Ramos (cell line): ENCODE measurements at regions not wholly inside any gene's neighbourhood (a gene's known extent, or its start where the extent isn't known, plus 50 kb on each side); places are given as distances from the start of the nearest gene placed in this dataset.

Experiments
- in situ Hi-C: fragments of 300-500 bp; cut with MboI; formaldehyde crosslinking; loops from one replicate; pipeline ENCODE4 v1.14.3; 2022; ENCODE audit warnings: low sequenced_read_pairs; ENCODE audit not compliant: unreplicated experiment

- in situ Hi-C loops, result no loop called here
Measured at GRCh38 chr2:16254356-16254965, 314.1 kb downstream of the MYCN start.

GRCh38 chr2:16253291-16253690 is 312.9 kb downstream of the MYCN start:
- in situ Hi-C loops, result no loop called here

DNA sequence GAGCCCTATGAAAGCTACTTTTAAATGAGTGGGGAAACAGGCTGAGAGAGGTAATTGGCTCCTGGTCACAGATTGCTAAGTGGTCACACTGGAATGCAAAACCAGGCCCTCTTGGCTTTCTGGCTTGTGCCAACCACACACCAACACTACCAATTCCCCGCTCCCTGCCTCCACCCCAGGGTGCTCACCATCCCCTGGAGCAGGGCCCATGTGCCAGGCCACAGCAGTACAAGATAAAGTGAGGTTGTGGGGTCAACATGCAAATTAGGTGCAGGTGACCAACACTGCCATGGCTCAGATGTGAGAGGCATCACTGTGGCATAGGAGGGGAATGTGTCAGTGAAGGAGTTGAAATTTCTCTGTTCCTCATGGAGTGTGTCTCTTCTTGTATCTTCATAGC is 312.5 kb downstream of the MYCN start:
- in situ Hi-C loops, result no loop called here

DNA sequence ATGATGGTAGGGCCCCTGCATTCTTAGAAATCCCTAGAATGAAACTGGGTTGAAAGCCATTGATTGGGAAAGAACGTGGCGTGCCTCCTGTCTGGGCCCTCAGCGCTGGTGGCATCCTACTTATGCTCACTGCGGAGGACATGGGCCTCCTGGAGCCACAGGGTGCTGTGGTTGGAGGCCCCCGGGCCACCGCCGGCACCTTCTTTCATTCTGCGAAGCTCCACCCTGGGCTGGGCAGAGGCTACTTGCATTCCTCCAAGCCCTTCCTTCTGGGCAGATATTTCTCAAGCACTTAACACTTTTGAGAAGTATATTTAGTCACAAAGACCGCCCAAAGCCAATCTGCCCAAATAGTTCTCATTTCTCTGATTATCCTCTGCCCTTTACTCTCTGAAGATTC is 311.9 kb downstream of the MYCN start:
- in situ Hi-C loops, result no loop called here

GRCh38 chr2:16251511-16252225 is 311.3 kb downstream of the MYCN start:
- in situ Hi-C loops, result no loop called here

GRCh38 chr2:16250886-16251285 is 310.5 kb downstream of the MYCN start:
- in situ Hi-C loops, result no loop called here

DNA sequence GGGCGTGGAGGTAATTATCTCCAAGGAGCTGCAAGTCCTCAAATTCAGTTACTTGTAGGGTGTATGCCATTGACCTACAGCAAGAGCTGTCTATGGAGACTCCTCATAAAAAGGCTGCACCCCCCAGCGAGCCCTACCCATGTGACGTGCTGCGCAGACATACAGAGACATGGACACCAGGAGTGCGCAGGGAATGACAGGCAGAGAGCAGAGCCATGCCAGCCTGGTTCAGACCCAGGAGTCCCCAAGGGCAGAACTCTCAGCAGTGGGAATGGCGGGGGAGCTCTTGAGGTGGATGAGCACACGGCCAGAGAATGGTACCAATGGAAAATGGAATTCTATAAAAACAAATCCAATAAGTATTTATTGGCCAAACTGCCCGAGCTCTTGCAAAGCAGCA is 310.1 kb downstream of the MYCN start:
- in situ Hi-C loops, result no loop called here

- in situ Hi-C loops, result no loop called here
Measured at GRCh38 chr2:16250056-16250425, 309.7 kb downstream of the MYCN start.

GRCh38 chr2:16249246-16250055 is 309.1 kb downstream of the MYCN start:
- in situ Hi-C loops, result no loop called here

DNA sequence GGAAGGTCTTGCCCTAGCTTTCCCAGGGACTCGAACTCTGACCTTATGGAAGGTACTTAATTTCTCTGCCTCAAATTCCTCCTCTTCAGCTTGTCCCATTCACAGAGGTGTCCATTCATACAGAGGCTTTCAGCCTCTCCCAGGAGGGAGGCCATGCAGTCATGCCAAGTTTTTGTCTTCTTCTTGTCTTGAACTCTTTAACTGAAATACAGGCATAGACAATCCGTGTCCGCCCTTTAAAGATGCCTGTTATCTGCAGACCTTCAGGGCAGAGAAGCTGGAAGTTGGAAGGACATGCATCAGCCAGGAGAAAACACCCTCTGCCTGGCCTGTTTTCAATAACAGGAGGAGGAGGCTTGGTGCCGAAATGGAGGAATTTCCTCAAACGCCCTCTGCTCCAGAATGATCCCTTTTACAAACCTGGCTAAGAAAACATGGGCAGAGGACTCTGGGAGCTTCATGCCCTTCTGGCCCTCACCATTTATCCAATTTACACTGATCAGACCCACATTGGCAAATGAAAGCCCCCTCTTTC is 308.3 kb downstream of the MYCN start:
- in situ Hi-C loops, result no loop called here

DNA sequence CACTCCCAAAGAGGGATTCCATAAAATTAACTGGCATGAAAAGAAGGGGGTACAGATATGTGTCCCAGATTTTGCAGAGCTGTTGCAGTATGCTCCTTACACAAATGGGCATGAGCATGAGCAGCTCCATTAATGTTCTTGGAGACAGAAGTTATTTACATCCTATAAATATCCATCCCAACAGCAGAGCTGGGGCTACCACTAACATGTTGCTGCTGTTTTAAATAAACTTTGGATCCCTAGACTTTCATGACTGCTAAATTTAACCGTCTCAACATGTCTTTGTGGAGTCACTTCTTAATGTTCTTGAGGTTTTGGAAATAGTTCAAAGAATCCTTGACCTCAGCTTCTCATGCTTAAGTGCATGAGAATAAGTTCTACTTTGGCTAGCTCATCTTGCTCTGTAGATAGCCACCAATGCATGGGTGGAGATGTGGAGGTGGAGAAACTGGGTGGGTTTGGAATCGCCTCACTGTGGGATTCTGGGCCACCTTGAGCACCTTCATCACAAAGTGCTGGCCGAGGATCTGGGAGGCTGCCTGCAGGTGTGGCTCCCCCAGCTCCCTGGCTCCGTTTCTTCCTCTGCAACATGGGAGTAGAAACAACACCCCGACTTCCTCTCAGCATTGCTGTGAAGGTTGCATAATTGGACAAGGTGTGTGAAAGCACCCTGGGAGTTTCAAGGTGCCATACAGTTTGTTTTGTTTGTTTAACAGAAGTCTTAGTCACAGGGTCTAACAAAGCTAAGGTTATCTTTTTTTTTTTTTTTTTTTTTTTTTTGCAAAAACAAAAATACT is 307.2 kb downstream of the MYCN start:
- in situ Hi-C loops, result no loop called here

DNA sequence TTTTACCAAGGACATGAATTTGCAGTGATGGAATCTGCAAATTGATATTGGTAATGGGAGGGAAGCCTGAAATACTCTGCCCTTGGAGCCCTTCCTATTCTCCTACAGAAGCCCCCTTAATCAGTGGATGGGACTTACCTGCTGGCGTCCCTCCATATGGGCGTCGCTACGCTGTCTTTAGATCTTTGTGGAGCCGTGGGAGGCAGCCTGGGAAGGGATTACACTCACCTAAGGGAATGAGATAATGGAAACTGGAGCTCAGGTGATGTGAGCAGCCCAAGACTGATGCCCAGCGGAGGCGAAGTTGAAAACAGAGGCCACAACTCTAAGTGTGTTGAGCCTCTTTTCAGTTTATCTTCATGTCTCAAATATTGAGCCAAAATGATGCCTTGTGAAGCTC is 306.6 kb downstream of the MYCN start:
- in situ Hi-C loops, result no loop called here

DNA sequence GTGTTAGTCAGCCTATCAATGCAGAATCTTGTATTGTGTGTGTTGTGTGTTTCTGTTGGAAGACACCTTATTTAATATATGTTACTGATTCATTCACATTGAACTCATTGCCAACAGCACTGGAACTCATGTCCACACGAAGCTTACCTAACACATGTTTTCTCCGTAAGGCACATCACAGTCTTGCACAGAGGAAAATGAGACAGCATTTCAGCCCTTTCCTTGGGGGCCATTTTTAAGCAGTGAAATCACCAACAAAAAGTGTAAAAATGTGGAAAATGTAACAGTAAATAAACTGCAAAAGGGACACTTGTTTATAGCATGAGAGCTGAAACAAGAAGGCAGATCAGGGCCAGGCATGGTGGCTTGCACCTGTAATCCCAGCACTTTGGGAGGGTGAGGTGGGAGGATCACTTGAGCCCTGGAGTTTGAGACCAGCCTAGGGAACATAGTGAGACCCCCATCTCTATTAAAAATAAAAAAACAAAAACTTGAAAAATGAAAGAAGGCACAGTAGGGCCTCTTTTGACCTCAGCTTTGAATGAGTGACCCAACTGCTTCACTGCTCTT is 306.0 kb downstream of the MYCN start:
- in situ Hi-C loops, result no loop called here

DNA sequence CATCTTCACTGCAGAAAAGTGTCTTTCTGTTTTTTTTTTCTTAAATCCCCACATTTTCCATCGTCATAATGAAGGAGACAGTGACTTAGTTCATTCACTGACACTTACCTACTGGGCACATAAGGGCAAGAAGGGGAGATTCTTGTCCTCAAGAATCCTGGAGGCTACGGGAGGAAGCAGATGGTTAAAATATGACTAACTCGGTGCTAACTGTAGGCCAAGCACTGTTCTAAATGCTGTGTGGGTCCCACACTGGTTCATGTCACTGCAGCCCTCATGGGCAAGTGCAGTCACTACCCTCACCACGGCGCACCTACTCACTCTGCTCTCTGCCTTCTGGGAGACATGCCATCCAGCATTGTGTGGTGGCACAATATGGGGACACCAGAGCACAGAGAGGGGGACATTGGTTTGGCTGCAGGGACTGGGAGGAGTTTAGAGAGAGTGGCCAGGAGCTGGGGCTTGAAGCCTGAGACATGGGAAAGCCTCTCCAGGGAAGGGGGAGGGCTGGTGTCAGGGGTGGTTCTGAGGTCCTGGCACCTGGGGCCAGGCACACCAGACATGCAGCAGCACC is 305.2 kb downstream of the MYCN start:
- in situ Hi-C loops, result no loop called here

DNA sequence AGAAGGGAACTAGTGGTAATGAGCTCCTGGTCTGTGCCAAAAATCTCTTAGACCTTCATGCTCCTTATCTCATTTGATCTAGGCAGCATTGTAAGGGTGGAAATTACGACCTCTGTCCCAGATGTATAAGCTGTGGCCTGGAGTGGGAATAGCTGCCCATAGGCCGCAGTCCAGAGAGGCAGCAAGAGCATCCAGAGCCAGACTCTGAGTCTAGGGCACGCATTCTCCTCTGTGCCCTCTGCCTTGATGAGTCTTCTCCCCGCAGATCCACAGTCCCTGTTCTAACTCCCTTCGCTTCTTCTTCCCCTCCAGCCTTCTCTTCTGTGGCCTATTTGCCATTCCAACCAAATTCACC is 304.6 kb downstream of the MYCN start:
- in situ Hi-C loops, result no loop called here

DNA sequence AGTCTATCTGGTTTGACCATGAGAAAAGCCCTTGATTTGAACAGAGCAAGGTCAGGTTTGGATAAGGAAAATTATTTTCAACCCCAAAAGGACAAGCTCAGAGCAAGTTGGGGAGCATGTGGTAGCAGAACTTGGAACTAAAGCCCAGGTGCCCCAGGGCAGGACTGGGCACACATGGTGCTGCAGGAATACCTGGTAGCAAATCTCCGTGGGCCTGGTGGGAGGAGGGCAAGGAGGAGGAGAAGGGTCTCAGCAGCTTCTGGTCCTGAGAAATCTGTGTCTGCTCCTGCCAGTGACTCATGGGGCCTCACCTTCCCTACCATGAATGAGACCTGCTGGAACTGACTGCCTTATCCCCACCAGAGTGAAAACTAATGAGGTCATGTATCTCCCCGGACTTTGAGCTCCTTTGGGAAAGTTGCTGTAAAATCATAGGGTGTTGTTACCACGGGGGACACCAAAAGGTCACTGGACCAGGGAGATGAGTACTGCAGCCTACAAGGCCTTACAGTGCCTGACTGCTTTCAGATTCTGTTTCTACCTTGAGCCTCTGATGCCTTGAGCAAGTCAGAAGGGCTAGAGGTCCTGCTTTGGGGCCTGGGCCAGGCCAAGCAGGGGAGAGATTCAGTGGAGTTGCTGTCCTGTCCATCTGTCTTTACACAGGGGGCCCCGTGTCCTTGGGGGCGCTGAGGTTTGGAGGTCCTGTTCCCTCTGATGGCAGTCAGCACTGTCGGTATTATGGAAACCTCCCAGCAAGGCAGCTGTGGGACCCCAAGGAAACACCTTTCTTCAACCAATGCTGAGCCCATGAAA is 304.0 kb downstream of the MYCN start:
- in situ Hi-C loops, result no loop called here

GRCh38 chr2:16243411-16243996 is 303.2 kb downstream of the MYCN start:
- in situ Hi-C loops, result no loop called here

DNA sequence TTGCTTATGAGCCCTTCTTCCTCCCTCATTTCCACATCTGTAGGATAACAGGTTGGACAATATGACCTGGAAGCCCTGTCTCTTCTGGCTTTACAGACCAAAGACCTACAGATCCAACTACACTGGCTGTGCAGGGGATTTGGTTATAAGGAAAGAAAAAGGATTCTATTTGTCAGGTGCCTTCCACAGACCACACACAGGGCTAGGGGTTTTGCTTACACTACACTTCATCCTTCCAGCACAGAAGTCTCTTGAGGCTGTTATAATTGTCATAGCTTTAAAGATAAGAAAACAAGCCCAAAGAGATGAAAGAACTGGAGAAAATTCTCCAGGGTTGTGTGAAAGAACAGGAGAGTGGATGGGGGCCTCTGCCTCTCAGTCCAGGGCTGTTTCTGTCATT is 302.6 kb downstream of the MYCN start:
- in situ Hi-C loops, result no loop called here
